ENCODE measurements at regions not wholly inside any gene's neighbourhood (a gene's known extent, or its start where the extent isn't known, plus 50 kb on each side); places are given as distances from the start of the nearest gene placed in this dataset.

GRCh38 chr7:13262929-13263530 is 575.6 kb downstream of the ARL4A start:
- TF ChIP-seq CTCF (IDR thresholded peaks at IDR 0.05) (peak; percentile 31 to 76 (median 64)), POLR2A (IDR thresholded peaks at IDR 0.05) (no peak)
